Spleen (tissue), 7 donors: ENCODE measurements at regions not wholly inside any gene's neighbourhood (a gene's known extent, or its start where the extent isn't known, plus 50 kb on each side); places are given as distances from the start of the nearest gene placed in this dataset.

Experiments used
- CTCF ChIP-seq, 11 experiments: fragments of 200-600 bp in 7 of 11; fragments of 450-650 bp in 4 of 11; sonication (generic) in 4 of 11; IDR thresholded peaks in 8 of 11; conservative IDR thresholded peaks in 3 of 11; 1 replicate in 7 of 11; 2 replicates in 4 of 11; pipeline versions ENCODE4 v1.4.0 to v1.8.0; 2016 to 2021; ENCODE audit warnings: antibody characterized with exemption in 11 of 11, inconsistent platforms in 4 of 11, mild to moderate bottlenecking in 1 of 11
- POLR2A ChIP-seq, 3 donors: fragments of 450-650 bp; IDR thresholded peaks; one replicate each; pipeline ENCODE4 v1.5.1; 2017; ENCODE audit warnings: antibody characterized with exemption in 3 of 3, mild to moderate bottlenecking in 1 of 3
- POLR2AphosphoS5 ChIP-seq, 3 donors: sonication (generic); formaldehyde crosslinking; IDR thresholded peaks; one replicate each; pipeline ENCODE4 v1.5.1; 2017; ENCODE audit warnings: antibody characterized with exemption in 3 of 3
- donor health status: DM: no; HTN: no; CAD: no; lungs with moderate emphysema.
- donor health status: DM: no; HTN: no; CAD: no.
- donor health status: DM: no; HTN: no; CAD: no.

- TF ChIP-seq CTCF (IDR thresholded peaks at IDR 0.05 in 8 of 11, conservative IDR thresholded peaks at IDR 0.05 in 3 of 11), result no peak
- TF ChIP-seq POLR2AphosphoS5 (IDR thresholded peaks at IDR 0.05), result no peak
- no peak for TF ChIP-seq POLR2A (IDR thresholded peaks at IDR 0.05)
These were observed 233.2 kb upstream of the TCF4 start for GRCh38 chr18:55821219-55821618.
